Occipital lobe (tissue), 1 donor: ENCODE measurements at regions not wholly inside any gene's neighbourhood (a gene's known extent, or its start where the extent isn't known, plus 50 kb on each side); places are given as distances from the start of the nearest gene placed in this dataset.
"Not testable (repeated sequence)": the region's sequence is repeated elsewhere in the genome, so short reads cannot be mapped to it uniquely, and the experiment has no call there.

Experiments
- DNase-seq: peaks from one replicate; lab custom pipeline; 2025; lab: John Stamatoyannopoulos, UW

DNA sequence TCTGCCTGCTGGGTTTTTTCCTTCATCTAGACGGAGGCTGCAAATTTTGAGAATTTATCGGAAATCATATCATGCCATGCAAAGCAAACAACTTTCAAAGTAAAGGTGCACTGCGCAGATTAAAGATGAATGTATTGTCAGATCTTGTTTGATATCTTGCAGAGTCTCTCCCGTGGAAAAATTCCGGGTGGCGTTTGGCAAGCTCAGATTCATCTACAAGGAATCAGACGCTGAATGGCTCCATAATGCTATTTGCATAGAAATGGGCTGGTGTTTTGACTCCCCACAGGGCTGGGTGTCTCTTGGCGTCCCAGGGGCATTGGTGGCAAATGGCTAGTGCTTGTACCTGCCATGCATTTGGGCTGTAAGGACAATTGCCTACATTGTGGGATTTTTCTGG is 274.0 kb downstream of the VRK1 start:
- no peak for DNase-seq

DNA sequence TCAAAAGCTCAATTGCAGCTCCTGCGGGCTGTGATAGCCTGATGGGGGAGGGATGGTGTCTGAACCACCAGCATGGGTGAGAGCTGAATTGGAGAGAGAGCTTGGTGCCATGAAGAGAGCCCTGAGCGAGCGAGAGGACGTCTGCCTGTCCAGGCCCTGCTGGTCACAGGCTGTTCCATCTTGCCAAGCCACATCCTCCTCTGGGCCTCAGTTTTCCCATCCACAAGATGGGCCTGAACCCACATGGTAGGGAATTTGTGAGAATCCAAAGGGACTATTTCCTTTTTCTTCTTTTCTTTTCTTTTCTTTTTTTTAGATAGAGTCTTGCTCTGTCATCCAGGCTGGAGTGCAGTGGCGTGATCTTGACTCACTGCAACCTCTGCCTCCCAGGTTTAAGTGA is 276.4 kb downstream of the VRK1 start:
- DNase-seq, result no peak

DNA sequence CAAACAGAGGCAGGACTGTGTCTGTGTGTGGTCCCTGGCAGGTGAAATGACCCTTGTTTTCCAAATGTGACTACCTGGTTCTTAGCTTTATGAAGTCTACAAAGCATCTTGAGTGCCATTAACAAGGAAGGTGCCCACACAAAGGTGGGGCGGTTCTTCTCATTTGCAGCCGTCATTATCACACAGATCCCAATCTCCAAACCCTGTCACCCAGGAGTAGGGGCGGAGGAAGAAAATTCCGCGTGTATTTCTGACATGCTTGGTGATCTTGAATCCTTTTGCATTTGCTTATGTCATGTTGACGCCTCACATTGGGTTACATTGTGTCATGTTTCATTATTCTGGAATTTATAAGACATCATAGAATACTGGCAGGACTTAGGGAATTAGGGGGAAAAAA is 277.3 kb downstream of the VRK1 start:
- DNase-seq, result no peak

DNA sequence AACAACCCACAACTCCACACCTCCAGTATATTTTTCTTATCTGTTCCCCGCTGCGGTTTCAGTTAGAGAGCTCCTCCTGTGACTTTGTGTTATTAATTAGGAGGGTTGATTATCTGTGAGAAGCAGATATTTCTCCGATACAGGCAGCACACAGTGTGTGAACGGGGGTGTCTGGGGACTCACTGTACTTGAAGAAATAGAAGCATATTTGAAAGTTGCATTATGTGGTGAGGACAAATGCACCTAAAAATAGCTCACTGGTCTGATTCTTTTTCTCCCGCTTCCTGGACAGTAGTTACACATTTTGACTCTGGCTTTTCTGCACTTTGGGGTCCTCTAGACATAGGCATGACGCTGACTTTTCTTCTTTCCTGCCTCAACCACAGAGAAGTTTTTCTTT is 277.7 kb downstream of the VRK1 start:
- DNase-seq, result no peak

DNA sequence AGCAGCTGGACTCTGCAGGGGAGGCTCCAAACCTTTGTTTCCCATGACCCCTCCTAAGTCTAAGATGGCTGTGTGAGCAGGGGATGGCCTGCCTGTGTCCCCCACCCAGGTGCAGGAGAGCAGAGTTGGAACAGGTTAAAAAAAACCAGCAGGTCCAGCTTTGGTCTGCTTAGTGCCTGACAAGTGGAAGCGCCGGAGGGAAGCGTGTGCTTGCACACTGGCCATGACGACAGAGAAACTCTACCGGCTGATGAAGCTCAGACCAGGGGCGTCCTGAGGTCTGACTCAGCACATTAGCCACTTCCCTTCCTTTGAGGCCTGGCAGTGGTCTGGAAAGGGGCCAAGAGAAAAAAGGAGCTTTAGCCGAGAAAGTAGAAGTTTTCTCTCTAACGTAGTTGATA is 280.1 kb downstream of the VRK1 start:
- DNase-seq, result no peak

- DNase-seq, result no peak
These were observed 280.5 kb downstream of the VRK1 start for GRCh38 chr14:97077687-97078086.

GRCh38 chr14:97080991-97081390 is 283.8 kb downstream of the VRK1 start:
- no peak for DNase-seq

DNA sequence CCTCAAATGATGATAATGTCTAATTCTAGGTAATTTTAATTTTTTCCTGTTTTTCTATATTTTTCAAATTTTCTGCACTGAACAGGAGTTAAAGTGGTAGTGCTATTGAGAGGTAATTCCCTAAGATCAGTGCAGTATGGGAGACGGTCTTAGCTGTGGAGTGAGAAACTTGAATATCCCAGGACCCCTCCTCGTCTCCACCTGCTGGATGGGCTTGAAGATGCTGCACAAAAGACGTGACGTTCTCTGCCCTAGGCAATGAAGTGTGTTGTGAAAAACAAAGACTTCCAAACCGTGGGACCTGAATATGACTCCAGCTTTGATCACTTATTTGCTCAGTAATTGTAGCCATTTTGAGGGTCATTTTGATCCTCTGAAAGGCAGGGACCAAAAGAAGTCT is 298.1 kb downstream of the VRK1 start:
- no peak for DNase-seq

DNA sequence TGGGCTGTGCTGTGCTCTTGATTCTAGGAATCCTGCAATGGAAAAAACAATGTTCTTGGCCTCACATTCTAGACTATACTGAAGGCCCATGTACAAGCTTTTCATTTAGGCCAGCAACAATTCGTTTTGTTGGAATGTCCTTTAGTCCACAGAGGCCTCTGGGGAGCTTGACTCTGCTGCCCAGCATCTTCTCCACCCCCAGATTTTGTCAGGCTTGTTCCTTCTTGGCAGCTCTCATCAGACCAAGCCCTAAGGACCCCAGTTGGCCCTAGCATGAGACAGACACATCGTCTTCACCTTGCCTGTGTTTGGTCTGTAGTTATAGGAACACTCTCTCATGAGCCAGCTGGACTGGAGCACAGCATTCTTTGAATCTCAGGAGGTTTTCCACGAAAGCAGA is 300.1 kb downstream of the VRK1 start:
- DNase-seq, result no peak

DNA sequence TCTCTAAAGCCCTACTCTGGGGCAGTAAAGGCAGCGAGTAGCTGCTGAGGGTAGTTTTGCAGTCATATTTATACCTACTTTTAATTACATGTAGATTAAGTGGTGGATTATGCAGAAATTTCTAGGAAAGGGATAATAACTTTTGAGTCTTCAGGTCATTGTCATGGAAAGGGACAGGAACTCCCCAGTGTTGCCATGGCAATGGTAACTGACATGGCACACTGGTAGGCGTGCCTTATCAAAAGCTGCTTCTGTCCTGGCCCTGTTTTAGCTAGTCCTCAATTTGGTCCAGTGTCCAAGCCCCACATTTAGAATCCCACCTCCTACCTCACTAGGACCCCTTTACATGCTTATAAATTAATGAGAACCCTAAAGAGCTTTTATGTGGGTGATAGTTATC is 303.1 kb downstream of the VRK1 start:
- no peak for DNase-seq

- no peak for DNase-seq
These were observed 304.4 kb downstream of the VRK1 start for GRCh38 chr14:97101561-97101960.

GRCh38 chr14:97104029-97104428 is 306.8 kb downstream of the VRK1 start:
- no peak for DNase-seq

DNA sequence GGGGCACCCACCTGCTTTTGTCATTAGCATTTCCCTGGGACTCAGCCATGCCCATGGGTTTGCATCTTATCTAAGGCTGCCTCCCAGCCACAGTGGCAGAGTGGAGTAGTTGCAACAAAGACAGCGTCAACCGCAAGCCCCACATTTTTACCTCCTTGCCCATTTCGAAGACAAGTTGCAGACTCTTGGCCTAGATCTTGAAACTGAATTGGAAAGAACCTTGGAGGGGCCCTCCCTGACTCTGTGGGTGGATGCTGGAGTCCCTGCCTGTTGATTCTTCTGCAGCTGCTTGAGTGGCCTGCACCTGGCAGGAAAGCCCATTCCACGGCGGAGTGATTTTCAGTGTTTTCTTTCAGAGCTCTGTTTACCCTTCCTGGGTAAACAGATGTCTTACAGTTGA is 309.0 kb downstream of the VRK1 start:
- no peak for DNase-seq

DNA sequence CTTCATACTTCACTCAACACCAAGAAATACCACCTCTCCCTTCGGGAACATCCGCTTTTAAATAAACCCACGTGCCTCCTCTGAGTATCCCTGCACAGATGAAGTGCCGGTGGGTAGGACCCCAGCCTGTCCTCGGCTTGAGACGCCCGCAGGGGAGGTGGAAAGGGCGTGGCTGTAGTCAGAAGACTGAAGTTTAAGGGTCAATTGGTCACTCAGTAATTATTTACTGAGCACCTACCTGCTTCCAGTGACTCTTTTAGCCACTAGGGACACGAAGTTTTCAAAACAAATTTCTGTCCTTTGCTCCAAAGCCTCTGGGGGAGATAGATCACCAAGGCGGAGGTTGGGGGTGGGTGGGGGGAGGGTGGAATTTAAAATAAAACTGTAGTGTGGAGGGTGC is 309.4 kb downstream of the VRK1 start:
- DNase-seq, result no peak

- no peak for DNase-seq
These were observed 309.9 kb downstream of the VRK1 start for GRCh38 chr14:97107080-97107479.

DNA sequence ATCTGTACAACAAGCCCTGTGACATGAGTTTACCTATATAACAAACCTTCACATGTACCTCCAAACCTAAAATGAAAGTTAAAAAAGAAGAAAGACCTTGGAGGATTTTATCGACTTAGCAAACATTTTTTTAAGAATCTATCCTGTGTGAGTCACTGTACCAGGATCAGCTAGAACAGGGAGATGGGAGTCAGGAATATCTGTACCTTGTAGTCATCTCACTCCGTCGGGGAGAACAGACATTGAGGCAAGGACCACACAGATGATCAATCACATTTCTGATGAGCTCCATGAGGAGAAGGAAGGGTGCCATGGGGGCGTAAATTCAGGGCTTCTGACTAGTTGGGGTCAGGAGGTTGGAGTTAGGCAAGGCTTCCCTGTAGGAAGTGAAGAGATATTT is 310.6 kb downstream of the VRK1 start:
- DNase-seq, result no peak

GRCh38 chr14:97109234-97109633 is 312.1 kb downstream of the VRK1 start:
- DNase-seq, result no peak

DNA sequence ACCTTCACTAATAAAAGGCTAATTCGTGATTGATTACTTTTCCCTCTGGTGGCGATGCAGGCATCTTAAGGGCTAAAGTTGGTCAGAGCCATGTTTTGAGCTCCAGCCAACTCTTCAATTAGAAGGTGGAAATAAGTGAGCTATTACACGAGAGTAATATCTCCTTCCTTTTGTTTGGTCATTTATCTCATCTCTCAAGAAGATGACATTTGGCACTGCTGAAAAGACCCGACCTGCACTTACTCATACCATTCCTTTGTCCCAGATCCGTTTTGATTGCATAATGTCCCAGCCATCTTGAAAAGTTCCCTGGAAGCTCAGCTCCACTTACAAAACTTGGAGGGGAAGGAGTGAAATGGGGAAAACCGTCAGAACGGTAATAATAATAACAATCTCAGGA is 316.2 kb downstream of the VRK1 start:
- no peak for DNase-seq

DNA sequence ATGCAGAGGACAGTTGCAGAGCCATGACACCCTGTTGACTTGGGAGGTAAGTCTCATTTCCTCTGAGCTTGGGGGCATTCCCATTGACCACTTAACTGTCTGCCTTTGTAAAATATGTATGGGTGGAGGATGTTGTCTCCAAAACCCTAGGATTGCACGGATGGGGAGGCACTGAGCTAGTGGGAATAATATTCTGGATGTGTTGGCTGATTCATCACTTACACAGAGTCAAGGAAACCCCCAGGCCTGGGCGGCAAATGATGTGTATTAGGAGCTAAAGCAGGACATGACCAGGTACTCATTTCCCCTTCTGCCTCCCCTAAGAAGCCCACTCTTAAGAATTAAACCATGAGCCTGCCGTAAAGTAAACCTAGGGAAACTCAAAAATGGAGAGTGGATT is 319.4 kb downstream of the VRK1 start:
- DNase-seq, result no peak

DNA sequence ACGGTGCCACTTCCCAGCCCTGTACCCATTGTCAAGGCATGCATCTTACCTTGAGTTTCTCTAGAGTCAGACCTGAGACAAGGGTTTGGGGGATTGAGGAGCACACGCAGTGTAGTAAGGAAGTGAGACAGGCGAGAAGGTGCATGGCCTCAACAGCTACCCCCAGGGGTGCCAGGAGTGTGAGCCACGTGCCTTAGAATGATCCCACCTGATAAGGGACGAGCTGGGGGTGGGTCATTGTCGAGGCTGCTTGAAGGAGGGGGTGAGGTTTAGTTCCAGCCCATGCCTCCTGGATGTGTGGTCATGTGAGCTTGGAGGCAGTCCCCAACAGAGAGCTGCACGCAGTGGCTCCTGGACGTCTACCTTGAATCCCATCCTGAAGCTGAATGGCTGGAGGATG is 320.5 kb downstream of the VRK1 start:
- DNase-seq, result no peak

- no peak for DNase-seq
These were observed 323.0 kb downstream of the VRK1 start for GRCh38 chr14:97120204-97120603.

- DNase-seq, result no peak
These were observed 323.4 kb downstream of the VRK1 start for GRCh38 chr14:97120611-97121031.

DNA sequence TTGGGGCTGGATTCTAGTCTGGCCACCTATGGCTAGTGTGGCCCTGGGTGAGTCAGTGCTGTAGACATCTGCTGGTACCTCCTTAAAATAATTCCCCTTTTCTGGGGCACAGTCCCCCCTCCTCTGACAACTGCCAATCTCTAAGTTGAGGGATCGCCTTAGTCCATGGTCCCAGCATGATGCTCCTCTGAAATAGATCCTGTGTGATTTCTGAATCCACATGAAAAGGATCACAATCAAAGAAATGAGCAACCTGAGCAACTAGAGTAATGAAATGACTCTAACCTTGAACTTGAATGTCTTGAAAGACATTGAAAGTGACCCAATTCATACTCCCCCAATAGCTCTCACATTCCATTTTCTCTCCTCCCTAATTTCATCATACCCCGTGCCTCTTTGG is 332.5 kb downstream of the VRK1 start:
- DNase-seq, result no peak

DNA sequence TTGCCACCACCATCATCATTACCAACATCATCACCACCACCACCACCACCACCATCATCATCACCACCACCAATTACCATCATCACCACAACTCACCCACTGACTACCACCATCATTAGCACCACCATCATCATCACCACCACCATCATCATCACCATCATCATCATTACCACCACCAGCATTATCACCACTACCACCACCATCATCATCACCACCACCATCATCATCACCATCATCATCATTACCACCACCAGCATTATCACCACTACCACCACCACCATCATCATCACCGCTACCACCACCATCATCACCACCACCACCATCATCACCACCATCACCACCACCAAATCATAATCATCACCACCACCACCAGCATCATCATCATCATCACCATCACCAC is 338.7 kb downstream of the VRK1 start:
- not testable (repeated sequence) for DNase-seq

- DNase-seq, result no peak
These were observed 340.5 kb downstream of the VRK1 start for GRCh38 chr14:97137705-97138104.
